RPMI7951 (cell line): ENCODE measurements at regions not wholly inside any gene's neighbourhood (a gene's known extent, or its start where the extent isn't known, plus 50 kb on each side); places are given as distances from the start of the nearest gene placed in this dataset.

Experiments used
- DNase-seq: peaks from one replicate; pipeline ENCODE4 v3.0.0-alpha.2; 2012; ENCODE audit warnings: low read depth

DNA sequence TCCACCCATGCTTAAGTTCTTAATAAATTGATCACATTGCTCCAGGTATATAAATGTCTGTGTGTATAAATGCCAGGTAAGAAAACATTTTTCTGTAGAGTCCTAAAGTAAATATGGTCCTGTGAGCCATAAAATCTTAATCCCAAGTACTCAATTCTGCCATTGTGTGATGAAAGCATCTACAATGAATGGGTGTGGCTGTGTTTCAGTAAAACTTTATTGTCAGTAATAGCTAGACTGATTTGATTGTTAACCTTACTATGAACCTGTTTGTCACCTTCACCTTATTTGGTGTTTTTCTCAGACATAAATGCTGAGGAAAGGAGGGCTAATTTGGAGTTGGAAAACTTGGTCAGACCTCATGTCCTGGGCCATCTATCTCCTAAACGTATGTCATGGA, 683.5 kb upstream of the GRM7 start:
- no peak for DNase-seq

DNA sequence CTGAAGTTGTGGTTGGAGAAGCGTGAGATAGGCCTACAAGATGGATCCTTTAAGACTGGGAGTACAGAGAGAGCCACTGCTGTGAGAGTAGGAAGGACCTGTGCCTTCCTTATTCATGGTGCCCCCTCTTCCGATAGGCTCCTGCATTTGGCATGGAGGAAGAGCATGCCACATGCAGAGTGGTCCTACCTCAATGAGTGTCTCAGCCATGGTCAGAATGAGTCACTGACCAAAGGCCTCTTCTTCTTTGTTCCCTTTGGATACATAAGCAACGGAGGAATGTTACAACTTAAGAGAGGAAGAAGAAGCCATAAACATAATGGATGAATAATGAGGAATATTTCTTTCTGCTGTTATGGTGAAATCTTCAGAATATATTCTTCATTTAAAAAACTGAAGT, 681.2 kb upstream of the GRM7 start:
- no peak for DNase-seq

- no peak for DNase-seq
Measured at GRCh38 chr3:6180171-6180570, 680.7 kb upstream of the GRM7 start.

DNA sequence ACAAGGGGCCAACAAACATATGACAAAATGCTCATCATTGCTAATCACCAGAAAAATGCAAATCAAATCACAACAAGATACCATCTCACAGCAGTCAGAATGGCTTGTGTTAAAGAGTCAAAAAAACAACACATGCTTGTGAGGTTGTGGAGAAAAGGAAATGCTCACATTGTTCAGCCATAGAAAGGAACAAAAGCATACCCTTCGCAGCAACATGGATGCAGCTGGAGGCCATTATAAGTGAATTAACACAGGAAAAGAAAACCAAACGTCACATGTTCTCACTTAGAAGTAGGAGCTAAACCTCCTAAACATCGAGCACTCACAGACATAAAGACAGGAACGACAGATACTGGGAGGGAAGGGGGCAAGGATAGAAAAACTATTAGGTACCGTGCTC, 678.4 kb upstream of the GRM7 start:
- no peak for DNase-seq

- no peak for DNase-seq
Measured at GRCh38 chr3:6182909-6183308, 678.0 kb upstream of the GRM7 start.

DNA sequence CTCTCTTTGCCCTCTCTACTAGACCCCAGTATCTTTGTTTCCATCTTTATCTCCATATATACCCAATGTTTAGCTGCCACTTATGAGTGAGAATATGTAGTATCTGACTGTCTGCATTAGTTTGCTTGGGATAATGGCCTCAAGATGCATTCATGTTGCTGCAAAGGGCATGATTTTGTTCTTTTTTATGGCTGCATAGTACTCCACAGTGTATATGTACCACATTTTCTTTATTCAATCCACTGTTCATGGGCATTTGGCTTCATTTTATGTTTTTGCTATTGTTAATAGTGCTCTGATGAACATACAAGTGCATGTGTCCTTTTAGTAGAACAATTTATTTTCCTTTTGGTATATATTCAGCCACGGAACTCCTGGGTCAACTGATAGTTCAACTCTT, 671.5 kb upstream of the GRM7 start:
- DNase-seq, result no peak

DNA sequence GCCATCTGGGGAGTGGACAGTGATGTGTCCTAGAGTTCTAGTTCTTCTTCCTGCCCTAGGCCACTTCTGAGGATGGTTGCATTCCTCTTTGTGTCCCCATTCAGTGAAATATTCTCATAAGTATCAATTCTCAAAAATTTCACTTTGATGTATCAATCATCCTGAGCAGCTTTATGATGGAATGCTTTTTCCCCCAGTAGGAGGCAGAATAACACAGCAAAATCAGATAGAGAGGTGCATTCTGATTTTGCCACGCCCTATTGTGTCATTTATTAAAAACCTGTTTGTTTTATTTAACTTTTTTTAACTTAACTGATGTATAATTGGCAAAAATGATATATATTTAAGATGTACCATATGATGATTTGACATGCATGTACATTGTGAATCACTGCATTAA, 656.0 kb upstream of the GRM7 start:
- DNase-seq, result no peak

DNA sequence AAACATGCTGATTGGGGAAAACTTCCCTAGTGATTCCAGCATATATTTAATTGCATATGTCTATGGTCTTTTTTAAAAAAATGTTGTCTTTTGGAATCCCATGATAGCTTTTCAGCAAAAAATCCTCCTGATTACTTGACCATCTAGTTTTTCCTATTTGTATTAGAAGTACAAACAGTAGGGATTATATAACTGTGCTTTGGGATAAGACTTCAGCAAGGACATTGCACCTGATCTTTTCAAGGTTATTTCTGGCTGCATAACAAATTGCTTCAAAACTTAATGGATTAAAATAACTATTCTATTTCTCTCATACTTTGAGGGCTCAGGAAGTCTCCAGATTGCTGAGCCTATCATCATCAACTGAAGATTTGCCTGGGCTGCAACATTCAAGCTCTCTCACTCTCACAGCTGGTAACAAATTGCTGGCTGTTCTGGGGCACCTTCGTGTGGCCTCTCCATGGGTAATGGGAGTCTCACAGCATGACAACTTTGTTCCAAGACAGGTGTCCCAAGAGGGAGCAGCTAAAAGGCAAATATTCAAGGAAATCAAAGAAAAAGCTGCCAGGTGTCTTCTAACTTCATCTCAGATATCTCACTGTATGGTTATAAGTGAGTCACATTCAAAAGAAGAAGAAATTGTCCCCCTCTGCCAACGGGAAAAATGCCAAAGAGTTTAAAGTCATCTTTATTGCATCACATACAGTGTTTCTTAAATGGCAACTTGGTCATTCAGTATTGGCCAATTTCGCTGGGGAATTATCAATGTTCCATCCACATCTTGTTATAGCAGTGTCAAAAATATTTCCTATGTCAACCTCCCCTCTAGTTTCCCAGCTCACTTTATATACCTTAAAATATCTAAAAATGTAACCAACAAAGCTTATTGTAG, 644.5 kb upstream of the GRM7 start:
- DNase-seq, result no peak

GRCh38 chr3:6220447-6220846, 640.5 kb upstream of the GRM7 start:
- DNase-seq, result no peak

GRCh38 chr3:6222069-6222468, 638.8 kb upstream of the GRM7 start:
- no peak for DNase-seq

DNA sequence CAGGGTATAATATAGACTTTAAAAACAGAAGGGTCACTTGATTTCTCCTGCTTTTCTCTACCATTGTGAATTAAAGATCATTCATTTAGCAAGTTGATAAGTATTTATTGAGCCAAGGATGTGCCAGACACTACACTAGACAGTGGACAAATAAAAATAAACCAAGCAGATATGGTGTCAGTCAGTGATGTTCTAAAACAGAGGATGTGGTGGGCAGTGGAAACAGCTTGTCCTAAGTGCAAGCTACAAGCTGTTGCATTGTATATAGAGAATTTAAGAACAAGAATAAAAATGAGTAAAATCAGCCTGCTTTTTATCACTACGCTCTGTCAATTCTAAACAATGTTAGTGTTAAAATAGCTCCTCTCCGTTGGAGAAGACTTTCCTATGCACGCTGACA, 637.3 kb upstream of the GRM7 start:
- no peak for DNase-seq

DNA sequence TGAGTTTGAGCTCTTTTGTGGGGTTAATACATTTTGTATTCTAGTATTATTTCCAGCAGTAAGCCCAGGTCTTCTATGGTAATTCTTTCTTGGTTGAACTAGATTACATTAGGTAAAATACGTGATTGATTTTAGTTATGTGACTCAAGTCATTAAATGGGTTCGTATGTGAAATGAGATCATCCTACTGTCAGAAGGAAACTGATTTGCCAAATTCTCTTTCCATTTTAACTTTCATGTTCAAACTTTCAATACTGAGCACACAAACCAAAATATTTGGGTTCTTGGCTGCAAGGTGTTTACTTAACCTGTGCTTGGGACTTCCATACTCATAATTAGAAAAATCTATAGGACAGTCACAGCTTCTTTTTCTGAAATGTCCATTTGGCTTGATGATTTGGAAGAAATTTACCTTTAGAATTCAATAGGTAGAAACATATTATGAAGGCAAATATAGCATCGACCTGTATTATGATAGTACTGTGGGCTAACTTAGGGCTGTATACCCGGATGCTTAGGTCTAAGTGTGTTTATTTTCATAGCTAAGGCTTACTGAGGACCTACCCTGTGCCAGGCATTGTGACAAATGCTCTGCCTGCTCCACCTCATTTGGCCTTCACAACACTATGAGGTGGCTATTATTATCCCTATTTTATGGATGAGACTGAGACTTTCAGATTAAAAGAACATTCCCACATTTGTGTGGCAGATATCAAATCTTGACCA, 631.8 kb upstream of the GRM7 start:
- DNase-seq, result no peak

- DNase-seq, result no peak
Measured at GRCh38 chr3:6229778-6230410, 631.0 kb upstream of the GRM7 start.

GRCh38 chr3:6242104-6242503, 618.8 kb upstream of the GRM7 start:
- no peak for DNase-seq

- no peak for DNase-seq
Measured at GRCh38 chr3:6248528-6248927, 612.4 kb upstream of the GRM7 start.

GRCh38 chr3:6249679-6250078, 611.2 kb upstream of the GRM7 start:
- no peak for DNase-seq

DNA sequence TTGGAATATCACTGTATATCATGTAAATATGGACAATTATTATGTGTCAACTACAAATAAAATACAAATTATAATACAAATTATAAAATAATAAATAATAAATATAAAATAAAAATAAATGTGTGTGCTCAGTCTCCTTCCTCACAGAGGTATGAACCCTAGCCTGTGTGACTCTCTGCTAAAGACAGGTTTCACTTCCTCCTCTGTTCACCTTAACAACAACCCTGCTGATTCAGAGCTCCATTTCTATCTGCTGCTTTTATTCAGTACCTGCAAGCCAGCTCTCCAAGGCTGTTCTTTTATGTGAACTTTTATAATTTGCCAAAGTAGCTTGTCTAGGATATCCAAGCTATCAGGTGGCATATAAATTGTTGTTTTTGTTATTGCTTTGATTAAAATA, 610.7 kb upstream of the GRM7 start:
- DNase-seq, result no peak

DNA sequence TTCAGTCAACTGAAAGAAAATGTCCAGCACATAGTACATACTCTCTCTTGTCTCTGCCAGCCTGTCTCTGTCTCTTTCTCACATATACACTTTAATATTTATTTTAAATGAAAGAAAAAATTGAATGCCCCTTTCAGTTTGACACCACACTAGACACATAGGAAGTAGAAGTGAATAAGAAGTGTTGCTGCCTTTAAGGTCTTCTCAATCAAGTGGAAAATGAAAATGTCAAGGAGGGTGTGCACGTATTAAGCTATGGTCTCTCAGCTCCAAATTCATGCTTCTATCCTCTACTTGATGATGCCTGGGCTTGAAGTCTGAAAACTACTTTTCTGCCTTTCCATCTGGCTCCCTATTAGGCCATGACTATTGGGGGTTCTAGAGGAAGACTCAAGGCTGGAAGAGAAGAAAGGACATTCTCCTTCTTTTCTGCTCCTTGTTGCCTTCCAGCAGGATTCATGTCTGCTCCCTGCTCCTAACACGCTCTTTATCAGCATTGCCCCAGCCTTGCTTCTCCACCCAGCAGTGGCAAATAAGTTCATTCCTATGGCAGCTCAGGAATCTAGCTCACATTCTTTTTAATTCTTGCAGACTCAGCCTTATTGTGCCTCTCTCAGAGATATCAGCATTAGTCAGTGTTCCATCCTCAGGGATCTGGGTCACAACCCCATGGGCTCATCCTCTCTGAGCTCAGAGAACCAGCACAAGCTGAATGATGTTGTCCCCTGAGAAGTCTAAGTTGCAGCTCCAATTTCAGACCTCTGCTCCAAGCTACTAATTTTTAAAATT, 609.1 kb upstream of the GRM7 start:
- no peak for DNase-seq

GRCh38 chr3:6254490-6254889, 606.4 kb upstream of the GRM7 start:
- DNase-seq, result no peak

DNA sequence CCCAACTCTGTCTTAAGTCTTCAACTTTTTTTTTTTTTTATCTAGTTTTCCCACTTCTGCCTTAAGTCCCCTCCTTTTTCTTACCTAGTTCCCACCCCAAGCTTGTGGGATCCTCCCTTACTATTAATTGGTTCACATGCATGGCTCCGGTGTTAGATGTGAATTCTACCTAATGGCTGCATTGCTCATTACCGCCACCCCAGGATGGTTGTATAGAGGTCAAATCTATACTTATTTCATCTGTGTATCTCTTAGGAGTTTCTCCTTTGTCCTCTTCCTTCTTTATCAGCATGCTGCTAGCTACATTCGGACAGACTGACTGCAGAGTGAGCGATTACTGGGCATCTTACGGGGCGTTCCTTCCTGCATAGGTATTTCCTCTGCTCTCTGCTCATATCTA, 605.7 kb upstream of the GRM7 start:
- no peak for DNase-seq

GRCh38 chr3:6260551-6261191, 600.2 kb upstream of the GRM7 start:
- no peak for DNase-seq

GRCh38 chr3:6262010-6262409, 598.9 kb upstream of the GRM7 start:
- DNase-seq, result no peak
